ENCODE measurements at regions not wholly inside any gene's neighbourhood (a gene's known extent, or its start where the extent isn't known, plus 50 kb on each side); places are given as distances from the start of the nearest gene placed in this dataset.

GRCh38 chr7:36055207-36055606 is 97.8 kb upstream of the EEPD1 start:
- TF ChIP-seq, protein P1, sequence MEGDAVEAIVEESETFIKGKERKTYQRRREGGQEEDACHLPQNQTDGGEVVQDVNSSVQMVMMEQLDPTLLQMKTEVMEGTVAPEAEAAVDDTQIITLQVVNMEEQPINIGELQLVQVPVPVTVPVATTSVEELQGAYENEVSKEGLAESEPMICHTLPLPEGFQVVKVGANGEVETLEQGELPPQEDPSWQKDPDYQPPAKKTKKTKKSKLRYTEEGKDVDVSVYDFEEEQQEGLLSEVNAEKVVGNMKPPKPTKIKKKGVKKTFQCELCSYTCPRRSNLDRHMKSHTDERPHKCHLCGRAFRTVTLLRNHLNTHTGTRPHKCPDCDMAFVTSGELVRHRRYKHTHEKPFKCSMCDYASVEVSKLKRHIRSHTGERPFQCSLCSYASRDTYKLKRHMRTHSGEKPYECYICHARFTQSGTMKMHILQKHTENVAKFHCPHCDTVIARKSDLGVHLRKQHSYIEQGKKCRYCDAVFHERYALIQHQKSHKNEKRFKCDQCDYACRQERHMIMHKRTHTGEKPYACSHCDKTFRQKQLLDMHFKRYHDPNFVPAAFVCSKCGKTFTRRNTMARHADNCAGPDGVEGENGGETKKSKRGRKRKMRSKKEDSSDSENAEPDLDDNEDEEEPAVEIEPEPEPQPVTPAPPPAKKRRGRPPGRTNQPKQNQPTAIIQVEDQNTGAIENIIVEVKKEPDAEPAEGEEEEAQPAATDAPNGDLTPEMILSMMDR (IDR thresholded peaks at IDR 0.05), result no peak
- TF ChIP-seq POLR2AphosphoS5 (IDR thresholded peaks at IDR 0.05), result no peak
- TF ChIP-seq POLR2A (IDR thresholded peaks at IDR 0.05), result no peak
